Neural cell (in vitro differentiated cells): ENCODE measurements at regions not wholly inside any gene's neighbourhood (a gene's known extent, or its start where the extent isn't known, plus 50 kb on each side); places are given as distances from the start of the nearest gene placed in this dataset.
"Not testable (repeated sequence)": the region's sequence is repeated elsewhere in the genome, so short reads cannot be mapped to it uniquely, and the experiment has no call there.

Source experiments
- H2AFZ ChIP-seq: fragments of 200-600, 300-800 bp; sonication (generic), shearing (Covaris generic); 2 replicates; pipeline ENCODE4 v1.6.0; 2014; ENCODE audit warnings: low read depth, mild to moderate bottlenecking, antibody characterized with exemption, low read length, moderate library complexity
- H3F3A ChIP-seq: fragments of 200-600 bp; shearing (Covaris generic); 2 replicates; pipeline ENCODE4 v1.6.1; 2016; ENCODE audit warnings: mild to moderate bottlenecking, moderate library complexity, mixed read lengths, antibody characterized with exemption, low read length; ENCODE audit not compliant: insufficient read depth, poor library complexity, severe bottlenecking
- H3K27ac ChIP-seq: fragments of 200-600, 300-800 bp; sonication (generic), shearing (Covaris generic); 2 replicates; pipeline ENCODE4 v1.5.1; 2014; ENCODE audit warnings: mild to moderate bottlenecking, low read length, moderate library complexity
- H3K27me3 ChIP-seq: fragments of 300-800, 200-600 bp; sonication (generic), shearing (Covaris generic); 2 replicates; pipeline ENCODE4 v1.6.0; 2014; ENCODE audit warnings: mild to moderate bottlenecking, low read depth, low read length, moderate library complexity; ENCODE audit not compliant: insufficient read depth
- H3K36me3 ChIP-seq: fragments of 300-800, 200-600 bp; sonication (generic), shearing (Covaris generic); 2 replicates; pipeline ENCODE4 v1.5.1; 2014; ENCODE audit warnings: mild to moderate bottlenecking, antibody characterized with exemption, low read length, moderate library complexity; ENCODE audit not compliant: insufficient read depth
- H3K4me2 ChIP-seq: fragments of 300-800, 200-600 bp; sonication (generic), shearing (Covaris generic); 2 replicates; pipeline ENCODE4 v1.6.0; 2014; ENCODE audit warnings: mild to moderate bottlenecking, low read length
- H3K4me3 ChIP-seq: fragments of 300-800, 200-600 bp; sonication (generic), shearing (Covaris generic); 2 replicates; pipeline ENCODE4 v1.5.1; 2014; ENCODE audit warnings: mild to moderate bottlenecking, low read length, moderate library complexity
- H3K79me2 ChIP-seq: fragments of 200-600 bp; shearing (Covaris generic); replicated peaks from 2 replicates; pipeline ENCODE4 v1.6.0; 2014; ENCODE audit warnings: mild to moderate bottlenecking, low read length, moderate library complexity; ENCODE audit not compliant: insufficient read depth
- H3K9ac ChIP-seq: fragments of 300-800, 200-600 bp; sonication (generic), shearing (Covaris generic); 2 replicates; pipeline ENCODE4 v1.6.1; 2016; ENCODE audit warnings: mild to moderate bottlenecking, low read length, mixed read lengths
- H3K9me2 ChIP-seq: fragments of 200-600 bp; shearing (Covaris generic); 2 replicates; pipeline ENCODE4 v1.6.1; 2016; ENCODE audit warnings: mild to moderate bottlenecking, low read length, mixed read lengths; ENCODE audit not compliant: insufficient read depth
- H3K9me3 ChIP-seq: fragments of 200-600, 300-800 bp; sonication (generic), shearing (Covaris generic); 2 replicates; pipeline ENCODE4 v1.6.1; 2016; ENCODE audit warnings: mild to moderate bottlenecking, mixed run types, low read length, moderate library complexity, mixed read lengths
- H4K20me1 ChIP-seq: fragments of 200-600 bp; shearing (Covaris generic); 2 replicates; pipeline ENCODE4 v1.6.1; 2016; ENCODE audit warnings: mild to moderate bottlenecking, mixed run types; ENCODE audit not compliant: insufficient read depth
- MXI1 ChIP-seq: fragments of 450-650 bp; conservative IDR thresholded peaks from 2 replicates; pipeline ENCODE4 v1.6.1; 2014; ENCODE audit warnings: antibody characterized with exemption, mild to moderate bottlenecking; ENCODE audit not compliant: poor library complexity, severe bottlenecking
- POLR2AphosphoS5 ChIP-seq: IDR thresholded peaks from 2 replicates; pipeline ENCODE4 v1.6.1; 2012
- RAD21 ChIP-seq: fragments of 450-650 bp; conservative IDR thresholded peaks from 2 replicates; pipeline ENCODE4 v1.6.1; 2014; ENCODE audit warnings: antibody characterized with exemption, mild to moderate bottlenecking, moderate library complexity
- SMC3 ChIP-seq: fragments of 450-650 bp; conservative IDR thresholded peaks from 2 replicates; pipeline ENCODE4 v1.6.1; 2014; ENCODE audit warnings: antibody characterized with exemption, mild to moderate bottlenecking, moderate library complexity; ENCODE audit not compliant: poor library complexity
- TF ChIP-seq, protein P1 (sequence below): IDR thresholded peaks from 2 replicates; pipeline ENCODE4 v1.6.1; 2012; ENCODE audit warnings: borderline replicate concordance

DNA sequence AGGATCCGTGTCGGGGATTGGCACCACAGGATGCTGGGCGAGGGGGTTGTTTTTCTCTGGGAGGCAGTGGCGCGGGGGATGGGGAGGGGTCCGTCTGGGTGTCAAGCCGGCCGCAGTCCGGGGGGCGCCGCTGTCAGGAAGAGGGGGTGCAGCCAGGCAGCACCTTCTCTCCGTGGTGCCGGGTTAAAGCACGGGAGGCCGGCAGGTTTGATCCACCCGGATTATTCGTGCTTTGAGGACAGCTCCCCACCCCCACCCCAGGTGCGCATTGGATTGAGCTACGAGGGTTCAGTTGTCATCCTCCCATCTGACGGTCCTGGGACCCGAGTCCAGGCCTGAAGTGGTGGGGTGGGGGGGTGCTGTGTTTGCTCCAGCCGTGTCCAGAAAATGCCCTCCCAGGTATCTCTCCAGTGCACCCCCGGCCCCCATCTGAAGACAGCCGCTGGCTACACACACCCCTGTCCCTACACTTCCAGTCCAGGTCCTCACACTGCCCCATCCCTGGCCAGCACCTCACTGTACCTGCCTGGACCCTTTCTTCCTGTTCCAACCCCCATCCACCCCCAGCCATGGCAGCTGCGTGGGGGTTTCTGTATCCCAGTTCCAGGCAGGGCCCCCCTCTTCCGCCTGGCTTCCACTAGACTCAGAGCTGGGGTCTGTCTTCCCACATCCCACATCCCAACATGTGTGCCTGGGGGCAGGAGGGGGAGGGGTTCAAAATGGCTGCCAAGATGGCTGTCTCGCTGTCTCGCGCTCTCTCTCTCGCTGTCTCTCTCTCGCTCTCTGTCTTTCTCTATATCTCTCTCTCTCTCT is 114.0 kb downstream of the CRLF3 start:
- not testable (repeated sequence) for H3K36me3 ChIP-seq, H3K9me3 ChIP-seq, H2AFZ ChIP-seq, H3F3A ChIP-seq, H3K9me2 ChIP-seq, H3K27me3 ChIP-seq
- Histone ChIP-seq H4K20me1 (peaks cover 11% of the 10 kb centered on the region), H3K79me2 (peaks cover 44% of the 10 kb centered on the region), H3K4me3 (peak overlapping the region; percentile 76), H3K4me2 (peak overlapping the region; percentile 62), H3K9ac (peak overlapping the region; percentile 88), H3K27ac (peak overlapping the region; percentile 77)
- peak; percentile 35 for TF ChIP-seq SMC3
- TF ChIP-seq MXI1: peak; percentile 70
- peak; percentile 29 for TF ChIP-seq RAD21

DNA sequence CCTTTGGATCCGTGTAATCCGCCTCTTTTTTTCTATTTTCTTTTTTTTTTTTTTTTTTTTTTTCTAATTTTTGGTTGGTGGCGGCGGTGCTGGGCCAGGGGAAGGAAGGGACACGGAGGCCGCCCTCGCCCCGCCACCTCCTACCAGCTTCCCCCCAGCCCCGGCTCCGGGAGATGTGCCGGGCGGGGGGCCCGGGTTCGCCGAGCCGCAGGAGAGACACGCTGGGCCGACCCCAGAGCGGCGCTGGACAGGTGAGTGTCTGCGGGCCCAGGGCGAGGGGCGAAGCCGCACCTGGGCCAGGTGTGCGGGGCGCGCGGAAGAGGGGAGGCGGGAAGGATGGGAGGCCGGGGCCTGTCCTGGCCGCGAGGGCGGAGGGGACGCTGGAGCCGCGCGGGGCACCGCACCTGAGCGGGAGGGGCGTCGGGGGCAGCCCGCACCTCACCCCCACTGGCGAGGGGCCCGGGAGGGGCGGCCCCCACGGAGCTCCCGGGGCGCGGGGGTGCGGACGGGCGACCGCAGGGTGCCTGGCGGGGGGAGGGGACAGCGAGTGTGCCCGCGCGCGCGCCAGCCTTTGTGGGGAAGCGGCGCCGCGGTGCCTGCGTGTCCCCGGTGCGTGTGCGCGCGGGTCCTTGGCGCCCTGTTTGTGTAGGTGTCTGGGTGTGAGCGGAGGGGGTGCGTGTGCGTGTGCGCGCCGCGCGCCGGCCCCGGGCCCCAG is 114.8 kb downstream of the CRLF3 start:
- TF ChIP-seq, protein P1, sequence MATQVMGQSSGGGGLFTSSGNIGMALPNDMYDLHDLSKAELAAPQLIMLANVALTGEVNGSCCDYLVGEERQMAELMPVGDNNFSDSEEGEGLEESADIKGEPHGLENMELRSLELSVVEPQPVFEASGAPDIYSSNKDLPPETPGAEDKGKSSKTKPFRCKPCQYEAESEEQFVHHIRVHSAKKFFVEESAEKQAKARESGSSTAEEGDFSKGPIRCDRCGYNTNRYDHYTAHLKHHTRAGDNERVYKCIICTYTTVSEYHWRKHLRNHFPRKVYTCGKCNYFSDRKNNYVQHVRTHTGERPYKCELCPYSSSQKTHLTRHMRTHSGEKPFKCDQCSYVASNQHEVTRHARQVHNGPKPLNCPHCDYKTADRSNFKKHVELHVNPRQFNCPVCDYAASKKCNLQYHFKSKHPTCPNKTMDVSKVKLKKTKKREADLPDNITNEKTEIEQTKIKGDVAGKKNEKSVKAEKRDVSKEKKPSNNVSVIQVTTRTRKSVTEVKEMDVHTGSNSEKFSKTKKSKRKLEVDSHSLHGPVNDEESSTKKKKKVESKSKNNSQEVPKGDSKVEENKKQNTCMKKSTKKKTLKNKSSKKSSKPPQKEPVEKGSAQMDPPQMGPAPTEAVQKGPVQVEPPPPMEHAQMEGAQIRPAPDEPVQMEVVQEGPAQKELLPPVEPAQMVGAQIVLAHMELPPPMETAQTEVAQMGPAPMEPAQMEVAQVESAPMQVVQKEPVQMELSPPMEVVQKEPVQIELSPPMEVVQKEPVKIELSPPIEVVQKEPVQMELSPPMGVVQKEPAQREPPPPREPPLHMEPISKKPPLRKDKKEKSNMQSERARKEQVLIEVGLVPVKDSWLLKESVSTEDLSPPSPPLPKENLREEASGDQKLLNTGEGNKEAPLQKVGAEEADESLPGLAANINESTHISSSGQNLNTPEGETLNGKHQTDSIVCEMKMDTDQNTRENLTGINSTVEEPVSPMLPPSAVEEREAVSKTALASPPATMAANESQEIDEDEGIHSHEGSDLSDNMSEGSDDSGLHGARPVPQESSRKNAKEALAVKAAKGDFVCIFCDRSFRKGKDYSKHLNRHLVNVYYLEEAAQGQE: peak; percentile 4
- TF ChIP-seq MXI1 (peak; percentile 46), POLR2AphosphoS5 (peak; percentile 64)
- H3K36me3 ChIP-seq, H3K9me2 ChIP-seq, H2AFZ ChIP-seq, H3K27me3 ChIP-seq, H3K9me3 ChIP-seq, H3K4me2 ChIP-seq, H3F3A ChIP-seq: not testable (repeated sequence)
- H3K79me2 ChIP-seq: peaks cover 36% of the 10 kb centered on the region
- H3K9ac ChIP-seq: peak overlapping the region; percentile 88
- H4K20me1 ChIP-seq: peaks cover 11% of the 10 kb centered on the region
- H3K27ac ChIP-seq: peak overlapping the region; percentile 77
- peak overlapping the region; percentile 76 for H3K4me3 ChIP-seq

DNA sequence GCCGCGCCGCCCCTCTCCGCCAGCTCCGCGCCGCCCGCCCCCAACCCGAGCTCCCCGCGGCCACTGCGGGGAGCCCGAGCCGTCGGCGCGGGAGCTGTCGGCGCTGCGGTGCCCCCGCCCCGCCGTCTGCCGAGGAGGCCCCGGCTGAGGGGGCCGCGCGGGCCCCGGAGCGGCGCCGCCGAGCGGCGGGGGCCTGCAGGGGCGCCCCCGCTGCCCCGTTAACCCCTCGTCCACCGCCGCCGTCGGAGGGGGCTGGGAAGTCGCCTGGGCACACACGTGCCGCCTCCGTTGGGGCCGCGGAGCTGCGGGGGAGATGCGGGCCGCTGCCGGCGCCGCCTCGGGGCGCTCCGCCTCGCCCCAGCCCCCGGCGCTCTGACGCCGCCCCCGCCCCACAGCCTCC is 115.4 kb downstream of the CRLF3 start:
- not testable (repeated sequence) for H3K27me3 ChIP-seq, H3F3A ChIP-seq, H3K36me3 ChIP-seq, H3K9me3 ChIP-seq, H3K9me2 ChIP-seq, H2AFZ ChIP-seq, H3K4me2 ChIP-seq
- Histone ChIP-seq H3K79me2 (peaks cover 31% of the 10 kb centered on the region), H4K20me1 (peaks cover 11% of the 10 kb centered on the region), H3K27ac (peak overlapping the region; percentile 77), H3K9ac (peak overlapping the region; percentile 88), H3K4me3 (peak overlapping the region; percentile 76)
